ENCODE measurements at regions not wholly inside any gene's neighbourhood (a gene's known extent, or its start where the extent isn't known, plus 50 kb on each side); places are given as distances from the start of the nearest gene placed in this dataset.

GRCh38 chr21:27467366-27467765 is 500.5 kb upstream of the ADAMTS5 start:
- DNase-seq (ENCODE audit: low read depth, low spot score) = no peak
- peaks cover 7% of the 10 kb centered on the region for H3K9me3 Mint-ChIP-seq
- H3K4me1 Mint-ChIP-seq = no peaks in the 10 kb centered on the region
- H3K27me3 Mint-ChIP-seq (ENCODE audit: low read depth) = no peaks in the 10 kb centered on the region
- no peak overlapping the region for H3K4me3 Mint-ChIP-seq
- no peak for TF ChIP-seq CTCF (conservative IDR thresholded peaks at IDR 0.05)
- no peaks in the 10 kb centered on the region for H3K36me3 Mint-ChIP-seq (ENCODE audit: low read depth)
- H3K27ac Mint-ChIP-seq (ENCODE audit: unreplicated experiment) = no peak overlapping the region

GRCh38 chr21:27466140-27466539 is 499.3 kb upstream of the ADAMTS5 start:
- H3K36me3 Mint-ChIP-seq (ENCODE audit: low read depth) = no peaks in the 10 kb centered on the region
- no peaks in the 10 kb centered on the region for H3K27me3 Mint-ChIP-seq (ENCODE audit: low read depth)
- no peak overlapping the region for H3K27ac Mint-ChIP-seq (ENCODE audit: unreplicated experiment)
- no peaks in the 10 kb centered on the region for H3K4me1 Mint-ChIP-seq
- no peak for DNase-seq (ENCODE audit: low read depth, low spot score)
- peaks cover 7% of the 10 kb centered on the region for H3K9me3 Mint-ChIP-seq
- H3K4me3 Mint-ChIP-seq = no peak overlapping the region
- no peak for TF ChIP-seq CTCF (conservative IDR thresholded peaks at IDR 0.05)

- DNase-seq (ENCODE audit: low read depth, low spot score) = no peak
- H3K27me3 Mint-ChIP-seq (ENCODE audit: low read depth) = no peaks in the 10 kb centered on the region
- H3K9me3 Mint-ChIP-seq = no peaks in the 10 kb centered on the region
- H3K4me1 Mint-ChIP-seq = no peaks in the 10 kb centered on the region
- H3K36me3 Mint-ChIP-seq (ENCODE audit: low read depth) = no peaks in the 10 kb centered on the region
- no peak overlapping the region for H3K27ac Mint-ChIP-seq (ENCODE audit: unreplicated experiment)
- TF ChIP-seq CTCF (conservative IDR thresholded peaks at IDR 0.05) = no peak
- H3K4me3 Mint-ChIP-seq = no peak overlapping the region
These were observed 497.8 kb upstream of the ADAMTS5 start for GRCh38 chr21:27464648-27465047.

- Mint-ChIP-seq H3K27me3 (ENCODE audit: low read depth) (no peaks in the 10 kb centered on the region), H3K9me3 (no peaks in the 10 kb centered on the region), H3K4me3 (no peak overlapping the region), H3K4me1 (no peaks in the 10 kb centered on the region), H3K36me3 (ENCODE audit: low read depth) (no peaks in the 10 kb centered on the region), H3K27ac (ENCODE audit: unreplicated experiment) (no peak overlapping the region)
- TF ChIP-seq CTCF (conservative IDR thresholded peaks at IDR 0.05) = no peak
- DNase-seq (ENCODE audit: low read depth, low spot score) = no peak
These were observed 495.8 kb upstream of the ADAMTS5 start for GRCh38 chr21:27462726-27463125.

- Mint-ChIP-seq H3K27ac (ENCODE audit: unreplicated experiment) (no peak overlapping the region), H3K4me3 (no peak overlapping the region), H3K36me3 (ENCODE audit: low read depth) (no peaks in the 10 kb centered on the region), H3K27me3 (ENCODE audit: low read depth) (no peaks in the 10 kb centered on the region), H3K9me3 (no peaks in the 10 kb centered on the region), H3K4me1 (peaks cover under 1% of the 10 kb centered on the region)
- no peak for DNase-seq (ENCODE audit: low read depth, low spot score)
- TF ChIP-seq CTCF (conservative IDR thresholded peaks at IDR 0.05) = no peak
These were observed 487.3 kb upstream of the ADAMTS5 start for GRCh38 chr21:27454234-27454633.

- TF ChIP-seq CTCF (conservative IDR thresholded peaks at IDR 0.05) = no peak
- Mint-ChIP-seq H3K4me1 (peaks cover 5% of the 10 kb centered on the region), H3K9me3 (peaks cover 4% of the 10 kb centered on the region), H3K4me3 (no peak overlapping the region), H3K27ac (ENCODE audit: unreplicated experiment) (no peak overlapping the region), H3K27me3 (ENCODE audit: low read depth) (no peaks in the 10 kb centered on the region), H3K36me3 (ENCODE audit: low read depth) (no peaks in the 10 kb centered on the region)
- no peak for DNase-seq (ENCODE audit: low read depth, low spot score)
These were observed 484.2 kb upstream of the ADAMTS5 start for GRCh38 chr21:27451116-27451515.

Measured in neural crest cell (in vitro differentiated cells).